Loucy (cell line): ENCODE measurements at regions not wholly inside any gene's neighbourhood (a gene's known extent, or its start where the extent isn't known, plus 50 kb on each side); places are given as distances from the start of the nearest gene placed in this dataset.

Experiments
- EZH2phosphoT487 ChIP-seq: fragments of 200-600 bp; IDR thresholded peaks from 2 replicates; pipeline ENCODE4 v1.6.1; 2018; ENCODE audit warnings: antibody characterized with exemption, mild to moderate bottlenecking, moderate library complexity, borderline replicate concordance
- TF ChIP-seq, protein P1 (sequence below): fragments of 200-600 bp; sonication (generic); conservative IDR thresholded peaks from 2 replicates; pipeline ENCODE4 v1.5.1; 2014; ENCODE audit warnings: mild to moderate bottlenecking, antibody characterized with exemption, low read length

DNA sequence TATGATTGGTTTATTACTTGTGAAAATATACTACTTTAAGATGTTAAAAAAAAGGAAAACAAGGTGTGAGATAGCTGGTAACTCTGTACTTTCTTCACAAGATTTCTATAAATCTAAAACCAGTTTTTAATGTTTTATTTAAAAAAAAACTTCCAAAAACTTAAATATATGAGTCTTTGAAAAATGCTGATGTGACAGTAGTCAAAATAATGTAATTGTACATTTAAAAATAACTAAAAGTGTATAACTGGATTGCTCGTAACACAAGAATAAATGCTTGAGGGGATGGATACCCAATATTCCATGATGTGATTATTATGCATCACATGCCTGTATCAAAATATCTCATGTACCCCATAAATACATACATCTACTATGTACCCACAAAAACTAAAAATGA lies 464.9 kb downstream of the NYAP2 start:
- TF ChIP-seq, protein P1, sequence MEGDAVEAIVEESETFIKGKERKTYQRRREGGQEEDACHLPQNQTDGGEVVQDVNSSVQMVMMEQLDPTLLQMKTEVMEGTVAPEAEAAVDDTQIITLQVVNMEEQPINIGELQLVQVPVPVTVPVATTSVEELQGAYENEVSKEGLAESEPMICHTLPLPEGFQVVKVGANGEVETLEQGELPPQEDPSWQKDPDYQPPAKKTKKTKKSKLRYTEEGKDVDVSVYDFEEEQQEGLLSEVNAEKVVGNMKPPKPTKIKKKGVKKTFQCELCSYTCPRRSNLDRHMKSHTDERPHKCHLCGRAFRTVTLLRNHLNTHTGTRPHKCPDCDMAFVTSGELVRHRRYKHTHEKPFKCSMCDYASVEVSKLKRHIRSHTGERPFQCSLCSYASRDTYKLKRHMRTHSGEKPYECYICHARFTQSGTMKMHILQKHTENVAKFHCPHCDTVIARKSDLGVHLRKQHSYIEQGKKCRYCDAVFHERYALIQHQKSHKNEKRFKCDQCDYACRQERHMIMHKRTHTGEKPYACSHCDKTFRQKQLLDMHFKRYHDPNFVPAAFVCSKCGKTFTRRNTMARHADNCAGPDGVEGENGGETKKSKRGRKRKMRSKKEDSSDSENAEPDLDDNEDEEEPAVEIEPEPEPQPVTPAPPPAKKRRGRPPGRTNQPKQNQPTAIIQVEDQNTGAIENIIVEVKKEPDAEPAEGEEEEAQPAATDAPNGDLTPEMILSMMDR = no peak
- TF ChIP-seq EZH2phosphoT487 = no peak
